Retinal pigment epithelial cell (primary cell): ENCODE measurements at regions not wholly inside any gene's neighbourhood (a gene's known extent, or its start where the extent isn't known, plus 50 kb on each side); places are given as distances from the start of the nearest gene placed in this dataset.

ENCODE experiments used
- DNase-seq: peaks from one replicate; pipeline ENCODE4 v3.0.0-alpha.2; 2010; ENCODE audit warnings: low read depth
- H3K4me3 ChIP-seq: 2 replicates; pipeline ENCODE4 v1.5.1; 2011; ENCODE audit warnings: mild to moderate bottlenecking, low read length, control low read depth, moderate library complexity
- CTCF ChIP-seq: conservative IDR thresholded peaks from 2 replicates; pipeline ENCODE4 v1.5.1; 2011; ENCODE audit warnings: low read depth, low read length, control low read depth, inconsistent platforms

- no peak for DNase-seq
- H3K4me3 ChIP-seq = no peak overlapping the region
- no peak for TF ChIP-seq CTCF
Observed at GRCh38 chr14:101371799-101372793, 189.2 kb upstream of the DIO3 start.

GRCh38 chr14:101372894-101373620 is 188.2 kb upstream of the DIO3 start:
- no peak overlapping the region for H3K4me3 ChIP-seq
- no peak for DNase-seq
- TF ChIP-seq CTCF = no peak

GRCh38 chr14:101373690-101374295 is 187.5 kb upstream of the DIO3 start:
- no peak for TF ChIP-seq CTCF
- H3K4me3 ChIP-seq = no peak overlapping the region
- DNase-seq = no peak

- DNase-seq = no peak
- no peak for TF ChIP-seq CTCF
- H3K4me3 ChIP-seq = no peak overlapping the region
Observed at GRCh38 chr14:101374373-101375338, 186.6 kb upstream of the DIO3 start.

- DNase-seq = no peak
- TF ChIP-seq CTCF = no peak
- H3K4me3 ChIP-seq = no peak overlapping the region
Observed at GRCh38 chr14:101377069-101377468, 184.2 kb upstream of the DIO3 start.

- DNase-seq = no peak
- TF ChIP-seq CTCF = no peak
- H3K4me3 ChIP-seq = no peak overlapping the region
Observed at GRCh38 chr14:101379842-101380241, 181.5 kb upstream of the DIO3 start.
